GM18520 (cell line): ENCODE measurements at regions not wholly inside any gene's neighbourhood (a gene's known extent, or its start where the extent isn't known, plus 50 kb on each side); places are given as distances from the start of the nearest gene placed in this dataset.
"Not testable (repeated sequence)": the region's sequence is repeated elsewhere in the genome, so short reads cannot be mapped to it uniquely, and the experiment has no call there.

Source experiments
- ATAC-seq: cut with Tn5 transposase; IDR thresholded peaks from one replicate; pipeline ENCODE4 v1.9.1; 2021; ENCODE audit not compliant: unreplicated experiment

DNA sequence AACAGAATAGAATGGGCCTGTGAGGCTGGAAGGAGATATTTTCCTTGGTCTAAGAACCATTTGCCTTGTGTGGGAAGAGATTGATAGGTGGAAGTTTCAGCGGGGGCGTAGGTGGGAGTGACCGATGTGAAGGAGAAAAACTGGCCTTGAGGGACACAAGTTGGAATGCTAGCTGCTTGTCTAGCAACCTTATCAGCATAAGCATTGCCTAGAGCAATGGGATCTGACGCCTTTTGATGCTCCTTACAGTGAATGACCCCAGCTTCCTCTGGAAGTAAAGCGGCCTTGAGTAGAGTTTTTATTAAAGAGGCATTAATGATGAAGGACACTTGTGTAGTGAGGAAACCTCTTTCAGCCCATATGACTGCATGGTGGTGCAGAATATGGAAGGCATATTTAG lies 843.8 kb upstream of the ANO3 start:
- ATAC-seq = not testable (repeated sequence)

DNA sequence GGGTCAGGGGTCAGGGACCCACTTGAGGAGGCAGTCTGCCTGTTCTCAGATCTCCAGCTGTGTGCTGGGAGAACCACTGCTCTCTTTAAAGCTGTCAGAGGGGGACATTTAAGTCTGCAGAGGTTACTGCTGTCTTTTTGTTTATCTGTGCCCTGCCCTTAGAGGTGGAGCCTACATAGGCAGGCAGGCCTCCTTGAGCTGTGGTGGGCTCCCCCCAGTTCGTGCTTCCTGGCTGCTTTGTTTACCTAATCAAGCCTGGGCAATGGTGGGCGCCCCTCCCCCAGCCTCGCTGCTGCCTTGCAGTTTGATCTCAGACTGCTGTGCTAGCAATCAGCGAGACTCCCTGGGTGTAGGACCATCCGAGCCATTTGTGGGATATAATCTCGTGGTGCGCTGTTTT lies 830.5 kb upstream of the ANO3 start:
- ATAC-seq = not testable (repeated sequence)

DNA sequence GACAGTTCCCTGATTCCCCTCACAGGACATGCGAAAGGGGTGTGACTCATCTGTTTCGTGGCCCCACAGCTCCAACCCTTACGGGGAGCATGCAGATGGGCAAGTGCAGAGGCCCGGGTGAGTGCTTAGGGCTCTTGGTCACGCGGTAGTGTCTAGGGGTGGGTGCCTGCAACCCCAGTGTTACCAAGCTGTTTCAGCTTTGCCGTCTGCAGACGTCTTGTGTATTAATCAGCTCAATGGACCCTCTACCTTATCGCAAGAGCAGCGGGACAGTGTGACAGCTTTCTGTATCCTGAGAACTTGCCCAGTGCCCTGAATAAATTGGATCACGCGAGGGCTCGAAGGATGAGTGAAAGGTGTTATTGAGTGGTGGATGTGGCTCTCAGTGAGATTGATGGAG lies 816.4 kb upstream of the ANO3 start:
- no peak for ATAC-seq

DNA sequence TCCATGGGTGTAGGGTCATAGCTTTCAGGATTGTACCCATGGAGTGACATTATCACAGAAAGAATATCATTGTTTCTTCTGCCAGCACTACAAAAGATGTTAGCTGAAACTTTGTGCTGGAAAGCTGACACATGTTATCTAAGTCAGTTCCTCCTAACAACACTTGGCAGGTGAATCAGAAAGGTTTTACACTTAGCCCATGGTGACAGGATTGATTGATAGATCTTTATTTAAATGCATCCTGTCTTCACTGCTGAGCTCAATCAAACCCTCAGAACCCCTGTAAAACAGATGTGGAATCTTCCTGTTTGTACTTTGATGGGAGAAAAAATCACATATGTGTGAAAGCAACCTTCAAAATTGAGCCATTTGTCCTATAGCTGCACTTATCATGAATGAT lies 811.5 kb upstream of the ANO3 start:
- ATAC-seq = no peak

DNA sequence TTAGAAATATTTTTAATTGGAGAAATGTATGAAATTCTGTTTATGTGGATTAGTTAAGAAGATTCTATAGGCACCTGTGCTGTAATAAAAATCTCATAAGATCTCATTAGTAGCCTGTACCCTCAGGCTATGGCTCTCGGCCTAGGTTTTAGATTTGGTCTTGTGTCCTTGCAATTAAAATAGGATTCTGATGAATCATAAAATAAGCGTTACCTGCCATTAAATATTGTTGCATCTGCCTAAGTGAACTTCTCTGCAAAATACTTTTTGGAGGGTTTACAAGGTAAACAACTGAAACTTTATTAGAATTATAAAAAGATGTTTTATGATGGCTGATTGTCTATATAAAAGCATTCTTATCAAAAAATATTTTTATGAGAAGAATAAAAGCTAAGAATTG lies 804.1 kb upstream of the ANO3 start:
- no peak for ATAC-seq

DNA sequence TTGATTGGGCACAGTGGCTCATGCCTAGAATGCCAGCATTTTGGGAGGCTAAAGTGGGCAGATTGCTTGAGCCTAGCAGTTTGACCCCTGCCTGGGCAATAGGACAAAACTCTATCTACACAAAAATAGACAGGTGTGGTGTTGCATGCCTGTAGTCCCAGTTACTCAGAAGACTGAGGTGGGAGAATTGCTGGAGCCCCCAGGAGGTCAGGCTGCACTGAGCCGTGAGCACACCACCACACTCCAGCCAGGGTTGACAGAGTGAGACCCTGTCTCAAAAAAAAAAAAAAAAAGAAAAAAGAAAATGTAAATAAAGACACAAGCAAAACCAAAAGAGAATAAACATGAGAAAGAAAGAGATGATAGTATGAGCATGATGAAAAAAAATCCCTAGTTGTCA lies 802.4 kb upstream of the ANO3 start:
- ATAC-seq = no peak

DNA sequence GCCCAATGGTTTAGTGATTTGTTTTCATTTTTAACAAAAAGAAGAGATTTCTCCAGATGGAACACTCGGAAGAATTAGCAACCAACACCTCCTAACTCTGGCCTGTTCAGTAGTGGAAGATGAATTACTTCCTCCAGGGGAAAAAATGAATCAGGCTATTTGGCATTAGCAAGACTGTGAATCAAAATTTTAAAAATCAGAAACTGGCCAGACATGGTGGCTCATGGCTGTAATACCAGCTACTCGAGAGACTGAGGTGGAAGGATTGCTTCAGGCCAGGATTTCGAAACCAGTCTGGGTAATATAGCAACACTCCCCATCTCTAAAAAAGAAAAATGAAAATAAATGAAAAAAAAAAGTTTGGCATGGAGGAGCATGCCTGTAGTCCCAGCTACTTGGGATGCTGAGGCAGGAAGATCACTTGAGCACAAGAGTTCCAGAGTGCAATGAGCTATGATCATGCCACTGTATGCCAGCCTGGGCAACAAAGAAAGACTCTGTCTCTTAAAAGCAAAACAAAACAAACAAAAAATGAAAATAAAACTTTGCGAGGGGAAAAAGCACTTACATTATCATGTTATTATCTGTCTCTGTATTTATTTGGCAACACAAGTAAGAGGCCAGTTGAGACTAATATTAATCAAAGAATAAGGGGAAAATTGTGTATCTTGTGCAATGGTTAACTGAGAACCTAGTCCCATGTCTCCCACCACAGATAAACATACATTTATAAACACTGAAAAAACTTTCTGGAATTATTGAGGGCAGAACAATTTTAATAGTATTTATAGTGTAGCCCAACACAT lies 796.3 kb upstream of the ANO3 start:
- no peak for ATAC-seq

DNA sequence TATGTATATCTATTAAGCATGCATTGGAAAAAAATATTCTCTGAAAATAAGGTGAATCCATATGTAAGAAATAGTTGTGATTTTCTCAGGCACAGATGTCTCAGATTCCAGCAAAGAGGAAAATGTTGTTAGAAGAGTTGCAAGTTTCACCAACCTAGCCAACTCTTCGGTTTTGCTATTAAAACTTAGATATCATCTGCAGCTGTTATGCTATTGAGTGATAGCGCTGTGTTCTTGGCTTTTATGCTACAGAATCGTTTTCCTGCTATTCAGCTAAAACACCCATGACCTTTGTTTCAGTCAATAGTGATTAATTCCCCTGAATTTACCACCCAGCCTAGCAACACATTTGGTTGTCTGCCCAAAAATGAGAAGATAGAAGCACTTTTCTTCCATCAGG lies 795.6 kb upstream of the ANO3 start:
- no peak for ATAC-seq

DNA sequence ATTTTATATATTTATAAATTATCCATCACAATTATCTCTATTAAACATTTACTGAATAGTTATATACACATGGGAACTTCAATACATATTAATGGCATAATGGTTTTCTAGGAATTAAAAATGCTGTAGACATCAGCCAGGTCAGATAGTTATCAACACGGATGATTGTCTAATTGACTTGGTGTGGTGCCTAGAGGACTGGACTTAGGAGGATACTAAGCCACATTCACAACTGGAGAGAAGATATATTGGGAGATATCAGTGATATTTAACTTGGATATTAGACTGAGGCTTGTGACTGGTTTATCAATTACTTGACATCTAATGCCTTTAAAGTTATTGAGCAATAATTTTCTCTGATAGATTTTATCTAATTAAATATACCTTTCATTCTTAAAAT lies 794.5 kb upstream of the ANO3 start:
- no peak for ATAC-seq

DNA sequence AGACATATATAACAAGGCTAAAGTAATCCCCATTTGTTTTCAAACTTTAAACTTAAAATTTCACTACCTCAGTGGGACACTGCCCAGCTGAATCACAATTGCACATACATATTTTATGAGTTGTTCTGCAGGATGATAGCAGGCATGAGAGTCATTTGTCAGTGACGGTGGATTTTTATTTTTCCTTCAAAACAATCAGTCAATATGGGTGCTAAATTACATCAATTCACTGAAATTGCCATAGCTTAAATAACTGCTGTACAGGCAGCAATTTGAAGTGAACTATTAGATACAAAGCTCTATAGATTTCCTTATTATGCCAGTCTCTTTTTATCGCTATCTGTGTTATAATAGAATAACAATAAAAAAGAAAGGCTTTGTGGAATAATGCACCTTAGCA lies 784.6 kb upstream of the ANO3 start:
- no peak for ATAC-seq

DNA sequence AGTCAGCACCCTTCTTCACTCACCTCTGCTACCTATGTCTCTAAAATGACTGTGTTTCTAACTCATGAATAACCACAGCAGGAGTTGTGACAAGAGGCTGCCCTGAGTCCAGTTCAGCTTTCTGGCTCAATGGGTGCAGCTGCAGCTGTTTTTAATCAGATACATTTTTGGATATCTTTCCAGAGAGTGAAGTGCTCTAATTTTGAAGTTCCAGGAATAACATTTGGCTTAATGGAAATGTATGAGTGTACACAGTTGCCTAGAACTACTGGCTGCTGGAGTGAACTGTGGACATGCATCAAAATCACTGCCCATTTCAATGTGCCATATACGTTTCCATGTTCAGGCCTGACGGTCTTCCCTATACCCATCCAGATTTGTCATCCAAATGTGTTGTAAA lies 769.5 kb upstream of the ANO3 start:
- ATAC-seq = no peak

DNA sequence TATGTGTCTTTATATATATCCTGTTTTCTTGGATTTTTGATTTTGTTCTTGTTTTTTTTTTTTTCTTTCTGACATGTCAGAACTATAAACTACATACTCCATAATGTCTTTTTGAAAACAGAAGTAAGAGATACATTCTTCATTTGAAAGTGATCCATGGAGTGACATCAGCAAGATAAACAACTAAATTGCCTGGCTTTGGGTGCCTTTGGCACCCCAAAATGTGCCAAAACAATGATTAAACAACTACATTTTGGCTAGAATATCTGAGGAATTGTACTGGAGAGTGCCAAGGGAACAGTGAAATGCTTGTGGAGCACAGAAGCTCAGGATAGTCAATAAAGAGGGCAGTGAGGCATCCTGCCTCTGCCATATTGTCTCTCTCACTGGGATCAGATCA lies 766.1 kb upstream of the ANO3 start:
- no peak for ATAC-seq

DNA sequence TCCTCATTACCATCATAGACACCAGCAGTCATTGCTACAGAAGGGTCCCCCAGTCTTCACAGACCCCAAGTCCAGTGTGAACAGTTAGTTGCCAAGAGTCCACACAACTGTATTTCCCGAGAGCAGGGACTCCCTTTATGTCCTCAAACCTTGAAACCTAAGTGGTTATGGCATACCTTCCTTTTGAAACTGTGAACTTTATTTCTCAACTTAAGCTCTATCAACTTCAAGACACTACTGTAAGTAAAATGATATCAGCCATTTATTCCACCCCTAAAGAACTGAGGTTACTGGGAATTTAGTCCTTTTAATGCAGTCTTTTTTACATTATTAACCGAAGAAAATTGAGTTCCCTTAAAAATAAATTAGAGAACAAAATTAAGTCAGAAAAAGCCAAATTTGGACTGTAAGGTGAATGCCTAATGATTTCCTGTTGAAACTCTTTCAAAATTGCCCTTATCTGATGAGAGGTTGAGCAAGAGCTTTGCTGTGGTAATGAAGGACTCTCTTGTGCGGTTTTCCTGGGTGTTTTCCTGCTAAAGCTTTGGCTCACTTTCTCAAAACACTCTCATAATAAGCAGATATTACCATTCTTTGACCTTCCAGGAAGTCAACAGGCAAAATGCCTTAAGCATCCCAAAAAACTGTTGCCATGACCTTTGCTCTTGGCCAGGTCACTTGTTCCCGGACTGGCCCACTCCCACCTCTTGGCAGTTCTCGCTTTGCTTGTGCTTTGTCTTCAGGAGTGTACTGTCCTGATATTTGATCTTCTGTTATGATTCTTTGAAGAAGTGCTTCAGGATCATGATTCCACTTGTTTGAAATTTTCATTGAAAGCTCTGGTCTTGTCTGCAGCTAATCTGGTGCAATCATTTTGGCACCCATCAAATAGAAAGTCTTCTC lies 765.4 kb upstream of the ANO3 start:
- ATAC-seq = no peak

DNA sequence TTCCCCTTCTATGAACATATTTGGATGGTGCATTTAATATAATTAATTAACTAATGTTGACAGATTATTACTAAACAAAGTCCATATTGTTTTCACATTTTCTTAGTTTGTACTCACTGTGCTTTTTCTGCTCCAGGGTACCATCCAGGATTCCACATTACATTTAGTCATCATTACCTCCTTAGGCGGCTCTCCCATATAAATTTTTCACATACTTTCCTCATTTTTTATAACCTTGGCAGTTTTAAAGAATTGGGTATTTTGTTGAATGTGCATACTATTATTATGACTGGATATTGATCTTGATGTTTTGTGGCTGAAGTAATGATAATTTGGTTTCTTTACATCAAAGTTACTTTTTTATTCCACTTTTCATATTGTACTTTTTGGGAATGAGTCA lies 755.6 kb upstream of the ANO3 start:
- no peak for ATAC-seq

DNA sequence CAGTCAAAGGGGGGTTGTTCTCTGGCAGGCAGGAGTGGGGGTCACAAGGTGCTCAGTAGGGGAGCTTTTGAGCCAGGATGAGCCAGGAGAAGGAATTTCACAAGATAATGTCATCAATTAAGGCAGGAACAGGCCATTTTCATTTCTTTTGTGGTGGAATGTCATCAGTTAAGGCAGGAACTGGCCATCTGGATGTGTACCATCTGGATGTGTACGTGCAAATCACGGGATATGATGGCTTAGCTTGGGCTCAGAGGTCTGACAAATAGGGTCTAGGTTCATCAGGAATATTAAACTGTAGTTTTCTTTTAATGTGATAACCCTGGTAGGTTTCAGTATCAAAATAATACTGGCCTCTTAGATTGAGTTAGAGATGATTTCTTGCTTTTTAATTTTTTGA lies 752.4 kb upstream of the ANO3 start:
- ATAC-seq = not testable (repeated sequence)

DNA sequence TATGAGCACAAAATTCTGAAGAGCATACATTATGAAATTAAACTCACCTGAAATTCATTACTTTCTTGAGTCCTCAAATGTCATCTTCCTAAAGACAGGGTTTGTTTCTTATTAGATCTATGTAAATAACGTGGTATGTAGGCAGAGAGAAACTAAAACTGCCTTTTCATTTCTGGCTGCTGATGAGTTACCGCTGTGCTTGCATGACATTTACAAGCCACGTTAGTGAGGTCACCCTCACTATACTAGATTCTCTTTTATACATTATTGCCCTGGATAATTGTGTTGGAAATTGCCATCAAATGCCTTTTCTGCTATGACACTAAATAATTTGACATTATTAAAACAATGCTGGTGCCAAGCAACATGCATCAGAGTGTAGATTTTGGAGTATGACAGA lies 748.3 kb upstream of the ANO3 start:
- ATAC-seq = no peak

DNA sequence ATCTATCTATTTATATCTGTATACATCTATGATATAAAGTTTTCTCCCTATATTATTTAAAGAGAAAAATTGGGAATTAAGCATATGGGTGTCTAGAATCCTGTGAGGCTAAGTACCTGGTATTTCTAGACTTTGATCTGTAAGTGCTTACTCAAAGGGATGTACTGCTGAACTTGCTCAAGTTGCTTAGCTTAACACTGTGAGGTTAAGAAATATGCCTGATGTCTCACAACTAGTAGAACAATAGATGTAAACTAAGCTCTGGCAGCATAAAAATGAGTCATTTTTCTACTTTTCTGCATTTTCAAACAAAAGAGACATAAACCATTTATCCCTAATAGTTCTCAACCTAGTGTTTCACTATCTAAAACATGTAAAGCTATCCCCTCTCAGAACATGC lies 744.4 kb upstream of the ANO3 start:
- ATAC-seq = no peak

DNA sequence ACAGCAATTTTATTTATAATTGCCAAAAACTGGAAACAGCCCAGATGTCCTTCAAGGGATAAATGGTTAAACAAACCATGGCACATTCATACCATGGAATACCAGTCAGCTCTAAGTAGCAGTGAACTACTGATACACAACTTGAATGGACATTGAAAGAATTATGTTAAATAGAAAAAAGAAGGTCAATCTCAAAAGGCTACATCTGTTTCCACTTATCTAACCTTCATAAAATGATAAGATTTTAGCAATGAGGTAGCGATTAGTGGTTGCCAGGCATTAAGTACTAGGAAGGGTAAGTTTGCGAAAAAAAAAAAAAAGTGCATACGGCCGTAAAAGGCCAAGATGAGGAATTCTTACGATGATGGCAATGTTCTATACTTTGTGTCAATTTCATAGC lies 738.7 kb upstream of the ANO3 start:
- no peak for ATAC-seq

DNA sequence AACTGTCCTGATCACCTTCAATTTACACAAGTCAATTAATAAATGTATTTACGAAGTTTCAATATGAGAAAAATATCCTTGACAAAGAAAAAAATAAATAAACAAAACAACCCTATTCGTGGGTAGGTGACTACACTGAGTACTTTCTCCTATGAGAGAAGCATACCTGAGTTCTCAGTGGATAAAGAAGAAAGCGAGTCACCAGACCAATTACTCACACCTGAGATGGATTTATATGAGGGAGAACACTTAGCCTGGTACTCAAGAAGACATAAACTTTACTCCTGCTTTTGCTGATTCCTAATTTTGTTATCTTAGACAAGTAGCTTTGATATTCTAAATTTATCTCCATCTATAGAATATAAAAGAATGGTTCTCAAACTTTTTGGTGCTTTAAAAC lies 735.2 kb upstream of the ANO3 start:
- ATAC-seq = no peak

DNA sequence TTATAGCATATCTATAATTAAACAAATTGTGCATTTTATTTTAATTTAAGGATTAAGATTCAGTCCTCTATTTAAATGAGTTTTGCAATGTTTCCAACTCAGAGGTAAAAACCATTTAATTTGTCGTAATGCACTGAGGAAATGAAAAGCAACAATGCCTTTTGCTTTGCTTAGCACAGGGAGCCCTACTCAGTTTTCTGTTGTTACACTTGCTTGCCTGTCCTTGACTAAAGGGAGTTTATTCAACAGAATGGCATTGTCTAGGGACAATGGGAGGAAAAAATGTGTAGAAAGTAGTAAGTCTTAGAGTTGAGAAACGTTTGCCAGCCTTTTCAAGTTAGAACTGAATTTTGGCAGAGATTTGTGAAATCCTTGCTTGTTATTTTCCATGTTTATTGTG lies 734.2 kb upstream of the ANO3 start:
- ATAC-seq = no peak

DNA sequence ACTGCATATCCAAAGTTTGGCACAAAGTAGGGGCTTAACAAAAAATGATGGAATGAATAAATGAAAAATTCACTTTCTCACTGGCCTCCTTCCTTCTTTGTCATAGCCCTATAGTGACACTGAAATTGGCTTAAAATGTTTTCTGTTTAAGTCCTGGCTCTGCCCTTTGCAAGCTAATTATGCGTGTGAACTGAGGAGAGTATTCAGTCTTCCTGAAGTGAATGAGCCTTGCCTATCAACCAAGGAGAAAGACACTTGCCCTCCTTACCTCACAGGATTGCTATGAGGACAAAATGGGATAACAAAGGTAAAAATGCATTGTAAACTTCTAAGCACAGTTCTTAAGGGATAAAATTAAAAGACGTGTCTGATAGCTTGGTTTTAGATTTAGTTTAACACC lies 729.8 kb upstream of the ANO3 start:
- no peak for ATAC-seq

DNA sequence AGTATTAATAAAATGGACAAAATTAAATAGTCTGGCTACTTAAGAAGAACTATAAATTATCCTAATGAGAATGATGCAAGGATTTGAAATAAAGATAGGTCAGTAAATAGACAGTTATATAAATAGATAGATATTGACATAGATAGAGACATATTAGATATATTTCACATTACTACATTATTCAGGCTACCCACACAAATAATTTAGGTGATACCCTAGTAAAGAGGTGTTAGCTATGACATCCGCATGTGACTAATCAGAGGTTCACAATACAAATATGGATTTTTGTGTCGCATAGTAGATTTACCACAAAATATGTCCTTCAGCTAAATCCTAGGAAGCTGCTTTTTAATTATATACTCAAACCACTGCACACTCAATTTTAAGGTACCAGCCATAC lies 729.0 kb upstream of the ANO3 start:
- no peak for ATAC-seq
